ENCODE measurements at regions not wholly inside any gene's neighbourhood (a gene's known extent, or its start where the extent isn't known, plus 50 kb on each side); places are given as distances from the start of the nearest gene placed in this dataset.

DNA sequence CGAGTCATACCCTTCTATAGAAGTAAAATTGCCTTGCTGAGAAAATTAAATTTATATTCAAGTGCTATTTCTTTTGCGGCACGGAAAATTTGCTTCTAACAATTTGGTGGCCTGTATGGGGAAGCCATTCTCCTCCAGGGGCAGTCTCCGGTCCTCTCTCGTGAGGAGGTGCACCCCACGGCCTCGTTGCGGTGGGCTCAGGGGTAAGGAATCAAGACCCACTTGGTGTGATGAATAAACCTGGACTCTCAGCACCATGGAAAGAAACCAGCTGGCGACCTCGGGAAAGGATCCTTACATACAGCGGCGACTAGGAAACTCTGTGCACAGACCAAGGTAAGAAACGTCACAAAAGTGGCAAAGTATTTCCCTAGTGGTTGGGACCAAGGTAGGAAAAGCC is 252.9 kb downstream of the DPY19L2 start:
- H3K27ac ChIP-seq (ENCODE audit: insufficient read depth, low read depth, low read length), result no peak overlapping the region
- no peak overlapping the region for H3K4me3 ChIP-seq (replicated peaks in 1 of 3; ENCODE audit: insufficient read depth in 1 of 3, low read depth in 1 of 3, low read length in 3 of 3)
- no TSS peak for BruUV-seq (replicated peaks)
- no peaks in the 10 kb centered on the region for H3K9me1 ChIP-seq (replicated peaks; ENCODE audit: control insufficient read depth, extremely low read depth, insufficient read depth, low read length)
- DNase-seq (ENCODE audit: low read depth, low spot score) (no peak), FAIRE-seq (no peak)
- TF ChIP-seq, protein P1, sequence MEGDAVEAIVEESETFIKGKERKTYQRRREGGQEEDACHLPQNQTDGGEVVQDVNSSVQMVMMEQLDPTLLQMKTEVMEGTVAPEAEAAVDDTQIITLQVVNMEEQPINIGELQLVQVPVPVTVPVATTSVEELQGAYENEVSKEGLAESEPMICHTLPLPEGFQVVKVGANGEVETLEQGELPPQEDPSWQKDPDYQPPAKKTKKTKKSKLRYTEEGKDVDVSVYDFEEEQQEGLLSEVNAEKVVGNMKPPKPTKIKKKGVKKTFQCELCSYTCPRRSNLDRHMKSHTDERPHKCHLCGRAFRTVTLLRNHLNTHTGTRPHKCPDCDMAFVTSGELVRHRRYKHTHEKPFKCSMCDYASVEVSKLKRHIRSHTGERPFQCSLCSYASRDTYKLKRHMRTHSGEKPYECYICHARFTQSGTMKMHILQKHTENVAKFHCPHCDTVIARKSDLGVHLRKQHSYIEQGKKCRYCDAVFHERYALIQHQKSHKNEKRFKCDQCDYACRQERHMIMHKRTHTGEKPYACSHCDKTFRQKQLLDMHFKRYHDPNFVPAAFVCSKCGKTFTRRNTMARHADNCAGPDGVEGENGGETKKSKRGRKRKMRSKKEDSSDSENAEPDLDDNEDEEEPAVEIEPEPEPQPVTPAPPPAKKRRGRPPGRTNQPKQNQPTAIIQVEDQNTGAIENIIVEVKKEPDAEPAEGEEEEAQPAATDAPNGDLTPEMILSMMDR (IDR thresholded peaks at IDR 0.05; ENCODE audit: extremely low read depth in 1 of 2, insufficient read depth in 1 of 2, low read depth in 1 of 2, low read length in 2 of 2), result no peak
- TF ChIP-seq GATA2 (IDR thresholded peaks at IDR 0.05; ENCODE audit: insufficient read depth, insufficient read length, low read depth, low read length) (no peak), EZH2 (IDR thresholded peaks at IDR 0.05; ENCODE audit: borderline replicate concordance, low read depth, low read length, severe bottlenecking) (no peak), POLR2AphosphoS5 (IDR thresholded peaks at IDR 0.05; ENCODE audit: insufficient read depth, low read depth, low read length) (no peak), FOS (IDR thresholded peaks at IDR 0.05; ENCODE audit: borderline replicate concordance, insufficient read depth, low read length) (no peak), MYC (IDR thresholded peaks at IDR 0.05; ENCODE audit: low read depth, low read length) (no peak), POLR2A (IDR thresholded peaks at IDR 0.05; ENCODE audit: low read depth, low read length) (no peak), JUN (IDR thresholded peaks at IDR 0.05; ENCODE audit: borderline replicate concordance, insufficient read depth, insufficient read length, low read depth) (no peak)
- TF ChIP-seq, protein P2, sequence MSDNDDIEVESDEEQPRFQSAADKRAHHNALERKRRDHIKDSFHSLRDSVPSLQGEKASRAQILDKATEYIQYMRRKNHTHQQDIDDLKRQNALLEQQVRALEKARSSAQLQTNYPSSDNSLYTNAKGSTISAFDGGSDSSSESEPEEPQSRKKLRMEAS (IDR thresholded peaks at IDR 0.05; ENCODE audit: insufficient read depth, insufficient read length), result no peak
- H3K9me3 ChIP-seq (replicated peaks; ENCODE audit: control insufficient read depth, insufficient read depth, low read length), result no peaks in the 10 kb centered on the region
- CTCF ChIA-PET, result no interaction called here
- H3K79me2 ChIP-seq (ENCODE audit: control insufficient read depth, insufficient read depth, low read length), result no peaks in the 10 kb centered on the region
- no peak overlapping the region for H3K9ac ChIP-seq (replicated peaks; ENCODE audit: extremely low read depth, insufficient read depth, low read length)
- POLR2A ChIA-PET, result no interaction called here
- no peak overlapping the region for H3K4me2 ChIP-seq (ENCODE audit: insufficient read depth, low read length)
- no peaks in the 10 kb centered on the region for H4K20me1 ChIP-seq (replicated peaks; ENCODE audit: control insufficient read depth, extremely low read depth, insufficient read depth, low read length)
- H2AFZ ChIP-seq (ENCODE audit: low read depth, low read length), result no peak overlapping the region
- H3K27me3 ChIP-seq (ENCODE audit: control insufficient read depth in 2 of 2, insufficient read depth in 2 of 2, low read length in 2 of 2), result peaks cover 0 to 1% of the 10 kb centered on the region in 2 experiments
- H3K36me3 ChIP-seq (ENCODE audit: control insufficient read depth in 2 of 2, extremely low read depth in 1 of 2, insufficient read depth in 2 of 2, low read length in 2 of 2), result no peaks in the 10 kb centered on the region
- intact Hi-C loops (cut with micrococcal nuclease) (no loop called here), dilution Hi-C loops (cut with MboI; ENCODE audit: extremely low pct_ligation_motif_present, low sequenced_read_pairs) (no loop called here)
- peaks cover 8% of the 10 kb centered on the region for H3K4me1 ChIP-seq (ENCODE audit: control insufficient read depth, extremely low read depth, insufficient read depth, low read length)

Measured in endothelial cell of umbilical vein (primary cell).